ENCODE measurements at regions not wholly inside any gene's neighbourhood (a gene's known extent, or its start where the extent isn't known, plus 50 kb on each side); places are given as distances from the start of the nearest gene placed in this dataset.

DNA sequence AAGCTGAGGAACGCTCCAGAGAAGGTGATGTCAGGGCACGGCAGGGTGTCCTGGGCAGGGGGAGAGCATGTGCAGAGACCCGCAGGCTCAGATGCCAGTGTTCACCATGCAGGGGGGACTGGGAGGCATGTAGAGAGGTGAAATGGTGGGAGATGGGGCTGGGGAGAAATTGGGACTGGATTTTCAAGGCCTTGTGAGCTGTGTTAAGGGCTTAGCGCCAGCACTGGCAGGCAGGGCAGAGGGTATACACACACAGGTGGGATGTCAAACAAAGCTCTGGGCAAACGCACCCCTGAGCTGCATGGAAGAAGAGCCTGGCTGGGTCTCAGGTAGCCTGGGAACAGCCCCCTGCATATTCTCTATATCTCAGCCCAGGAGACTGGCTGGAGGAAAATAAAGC is 282.7 kb downstream of the SHQ1 start:
- H4K20me1 ChIP-seq (replicated peaks; ENCODE audit: insufficient read depth) = no peaks in the 10 kb centered on the region
- Mint-ChIP-seq H3K36me3 (ENCODE audit: low read depth) (peaks cover 12% of the 10 kb centered on the region), H3K27me3 (ENCODE audit: insufficient read depth, low read depth, poor library complexity) (peaks cover 5% of the 10 kb centered on the region), H3K4me1 (peaks cover 15% of the 10 kb centered on the region; the same call in 2 of the 3 replicates), H3K27ac (no peak overlapping the region), H3K9me3 (peaks cover 15% of the 10 kb centered on the region), H3K4me3 (no peak overlapping the region)
- no peak for TF ChIP-seq EZH2 (IDR thresholded peaks at IDR 0.05; ENCODE audit: low read depth, unreplicated experiment)
- TF ChIP-seq NANOG (IDR thresholded peaks at IDR 0.05; ENCODE audit: borderline replicate concordance) = no peak
- TF ChIP-seq JUNB (IDR thresholded peaks at IDR 0.05; ENCODE audit: unreplicated experiment) = no peak
- no peak for TF ChIP-seq CREB1 (CRISPR knock-in tag; IDR thresholded peaks at IDR 0.05; ENCODE audit: low read depth)
- TF ChIP-seq, protein P1, sequence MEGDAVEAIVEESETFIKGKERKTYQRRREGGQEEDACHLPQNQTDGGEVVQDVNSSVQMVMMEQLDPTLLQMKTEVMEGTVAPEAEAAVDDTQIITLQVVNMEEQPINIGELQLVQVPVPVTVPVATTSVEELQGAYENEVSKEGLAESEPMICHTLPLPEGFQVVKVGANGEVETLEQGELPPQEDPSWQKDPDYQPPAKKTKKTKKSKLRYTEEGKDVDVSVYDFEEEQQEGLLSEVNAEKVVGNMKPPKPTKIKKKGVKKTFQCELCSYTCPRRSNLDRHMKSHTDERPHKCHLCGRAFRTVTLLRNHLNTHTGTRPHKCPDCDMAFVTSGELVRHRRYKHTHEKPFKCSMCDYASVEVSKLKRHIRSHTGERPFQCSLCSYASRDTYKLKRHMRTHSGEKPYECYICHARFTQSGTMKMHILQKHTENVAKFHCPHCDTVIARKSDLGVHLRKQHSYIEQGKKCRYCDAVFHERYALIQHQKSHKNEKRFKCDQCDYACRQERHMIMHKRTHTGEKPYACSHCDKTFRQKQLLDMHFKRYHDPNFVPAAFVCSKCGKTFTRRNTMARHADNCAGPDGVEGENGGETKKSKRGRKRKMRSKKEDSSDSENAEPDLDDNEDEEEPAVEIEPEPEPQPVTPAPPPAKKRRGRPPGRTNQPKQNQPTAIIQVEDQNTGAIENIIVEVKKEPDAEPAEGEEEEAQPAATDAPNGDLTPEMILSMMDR (conservative IDR thresholded peaks at IDR 0.05; ENCODE audit: low read depth in 2 of 2) = no peak
- TF ChIP-seq, protein P2, sequence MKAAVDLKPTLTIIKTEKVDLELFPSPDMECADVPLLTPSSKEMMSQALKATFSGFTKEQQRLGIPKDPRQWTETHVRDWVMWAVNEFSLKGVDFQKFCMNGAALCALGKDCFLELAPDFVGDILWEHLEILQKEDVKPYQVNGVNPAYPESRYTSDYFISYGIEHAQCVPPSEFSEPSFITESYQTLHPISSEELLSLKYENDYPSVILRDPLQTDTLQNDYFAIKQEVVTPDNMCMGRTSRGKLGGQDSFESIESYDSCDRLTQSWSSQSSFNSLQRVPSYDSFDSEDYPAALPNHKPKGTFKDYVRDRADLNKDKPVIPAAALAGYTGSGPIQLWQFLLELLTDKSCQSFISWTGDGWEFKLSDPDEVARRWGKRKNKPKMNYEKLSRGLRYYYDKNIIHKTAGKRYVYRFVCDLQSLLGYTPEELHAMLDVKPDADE (IDR thresholded peaks at IDR 0.05) = no peak
- TF ChIP-seq ZNF462 (CRISPR knock-in tag; IDR thresholded peaks at IDR 0.05) = no peak
- TF ChIP-seq ZNF331 (CRISPR knock-in tag; IDR thresholded peaks at IDR 0.05; ENCODE audit: low read depth) = no peak
- no peak for TF ChIP-seq EZH2phosphoT487 (IDR thresholded peaks at IDR 0.05; ENCODE audit: unreplicated experiment)
- no peak for TF ChIP-seq ZNF114 (CRISPR knock-in tag; IDR thresholded peaks at IDR 0.05)
- TF ChIP-seq STAT1 (IDR thresholded peaks at IDR 0.05; ENCODE audit: unreplicated experiment) = no peak
- no peaks in the 10 kb centered on the region; the same call in 1 of the 2 replicates for H3F3A ChIP-seq (replicated peaks; ENCODE audit: low read depth)
- H3K27me3 ChIP-seq (ENCODE audit: insufficient read depth) = no peaks in the 10 kb centered on the region
- DNase-seq (ENCODE audit: low spot score) = no peak
- H3K4me3 ChIP-seq = no peak overlapping the region
- H3K9me2 ChIP-seq (ENCODE audit: insufficient read depth) = peaks cover 3% of the 10 kb centered on the region; the same call in 1 of the 2 replicates
- no peak overlapping the region for H2AFZ ChIP-seq
- ATAC-seq = no peak
- peaks cover 15% of the 10 kb centered on the region for H3K4me1 ChIP-seq (ENCODE audit: insufficient read depth)
- H3K27ac ChIP-seq (ENCODE audit: low read depth) = no peak overlapping the region
- H3K79me2 ChIP-seq (replicated peaks; ENCODE audit: insufficient read depth) = no peaks in the 10 kb centered on the region
- no peaks in the 10 kb centered on the region for H3K36me3 ChIP-seq (ENCODE audit: insufficient read depth)
- H3K4me2 ChIP-seq = no peak overlapping the region
